ENCODE measurements at regions not wholly inside any gene's neighbourhood (a gene's known extent, or its start where the extent isn't known, plus 50 kb on each side); places are given as distances from the start of the nearest gene placed in this dataset.

- Histone ChIP-seq H3K14ac (ENCODE audit: insufficient read depth, low read length) (no peak overlapping the region), H3K9ac (ENCODE audit: extremely low read depth, insufficient read length, low read length) (no peak overlapping the region), H3K79me2 (ENCODE audit: insufficient read depth, low read length) (no peaks in the 10 kb centered on the region), H2BK12ac (ENCODE audit: insufficient read length, low read depth, low read length) (no peak overlapping the region), H4K20me1 (ENCODE audit: control insufficient read depth, insufficient read depth, insufficient read length) (no peaks in the 10 kb centered on the region), H3K56ac (ENCODE audit: insufficient read length, low read depth, low read length) (no peak overlapping the region), H3K9me3 (ENCODE audit: control insufficient read depth, low read depth, low read length) (no peaks in the 10 kb centered on the region), H3K79me1 (ENCODE audit: insufficient read depth, low read depth, low read length, poor library complexity, severe bottlenecking) (no peaks in the 10 kb centered on the region), H4K5ac (ENCODE audit: insufficient read length, low read depth, low read length) (no peak overlapping the region), H2AFZ (ENCODE audit: low read length) (no peak overlapping the region), H3K23me2 (ENCODE audit: insufficient read length, low read depth, low read length, poor library complexity, severe bottlenecking) (no peaks in the 10 kb centered on the region), H2BK120ac (ENCODE audit: low read depth, low read length, poor library complexity, severe bottlenecking) (no peak overlapping the region), H3K4me2 (ENCODE audit: insufficient read depth, insufficient read length, low read length) (no peak overlapping the region), H2BK15ac (ENCODE audit: low read depth, low read length) (no peak overlapping the region), H3K4me1 (ENCODE audit: insufficient read depth, low read length) (peaks cover 2% of the 10 kb centered on the region; the same call in 1 of the 2 replicates), H2AK5ac (ENCODE audit: insufficient read length, low read length) (no peak overlapping the region), H3K18ac (ENCODE audit: insufficient read length, low read depth, low read length) (no peak overlapping the region), H3K4ac (ENCODE audit: low read depth, low read length) (no peak overlapping the region), H4K91ac (ENCODE audit: insufficient read length, low read depth, low read length) (no peak overlapping the region), H2BK20ac (ENCODE audit: low read depth, low read length, poor library complexity, severe bottlenecking) (no peak overlapping the region), H3K27me3 (ENCODE audit: insufficient read depth, low read length) (no peaks in the 10 kb centered on the region), H3K23ac (ENCODE audit: insufficient read length, low read depth, low read length) (no peak overlapping the region), H3T11ph (ENCODE audit: low read length) (no peak overlapping the region), H4K8ac (replicated peaks; ENCODE audit: insufficient read length, low read depth, low read length) (no peak overlapping the region), H3K27ac (ENCODE audit: insufficient read length, low read depth, low read length) (no peak overlapping the region), H2BK5ac (ENCODE audit: insufficient read length, low read length) (no peak overlapping the region)
- Mint-ChIP-seq H3K4me3 (no peak overlapping the region), H3K27ac (no peak overlapping the region), H3K27me3 (ENCODE audit: low read depth) (0 out of 2 replicates have a peak, but pooled peaks cover 1% of the 10 kb centered on the region), H3K4me1 (peaks cover 29 to 30% of the 10 kb centered on the region in 2 experiments), H3K36me3 (ENCODE audit: insufficient read depth in 1 of 3, low read depth in 3 of 3) (no peaks in the 10 kb centered on the region), H3K9me3 (no peaks in the 10 kb centered on the region)
- no peak for TF ChIP-seq CTCF (conservative IDR thresholded peaks at IDR 0.05)
- no peak for DNase-seq
- no CpG with 5 or more reads among the region's 6 CpGs for WGBS (ENCODE audit: extremely low coverage, insufficient read length, low lambda C conversion rate)
Observed at GRCh38 chr9:119959846-119960545, 590.8 kb upstream of the BRINP1 start.

Measured in H9 (cell line).